Suprapubic skin (tissue), 4 donors: ENCODE measurements at regions not wholly inside any gene's neighbourhood (a gene's known extent, or its start where the extent isn't known, plus 50 kb on each side); places are given as distances from the start of the nearest gene placed in this dataset.
A peak's percentile ranks its signal among the peaks of the same experiment; 100 is the strongest.

ENCODE experiments used
- DNase-seq, 2 donors: peaks; one replicate each; pipeline ENCODE4 v3.0.0-alpha.2; 2019; ENCODE audit warnings: low spot score in 2 of 2
- H3K27ac ChIP-seq: fragments of 200-600 bp; sonication (generic); one replicate; pipeline ENCODE4 v1.5.1; 2019
- H3K27me3 ChIP-seq: fragments of 200-600 bp; sonication (generic); one replicate; pipeline ENCODE4 v1.5.1; 2019
- H3K36me3 ChIP-seq: fragments of 200-600 bp; sonication (generic); one replicate; pipeline ENCODE4 v1.5.1; 2019
- H3K4me1 ChIP-seq: fragments of 200-600 bp; sonication (generic); one replicate; pipeline ENCODE4 v1.5.1; 2019
- H3K4me3 ChIP-seq: fragments of 200-600 bp; sonication (generic); one replicate; pipeline ENCODE4 v1.5.1; 2019; ENCODE audit warnings: mild to moderate bottlenecking
- H3K9me3 ChIP-seq: fragments of 200-600 bp; sonication (generic); one replicate; pipeline ENCODE4 v1.5.1; 2019
- CTCF ChIP-seq, 2 donors: fragments of 200-600 bp in 1 of 2; fragments of 450-650 bp in 1 of 2; sonication (generic) in 1 of 2; IDR thresholded peaks; one replicate each; pipeline ENCODE4 v1.5.1; 2016 to 2019; ENCODE audit warnings: antibody characterized with exemption in 2 of 2, mild to moderate bottlenecking in 1 of 2, moderate library complexity in 1 of 2
- EP300 ChIP-seq: sonication (generic); formaldehyde crosslinking; IDR thresholded peaks from one replicate; pipeline ENCODE4 v1.6.1; 2017; ENCODE audit warnings: antibody characterized with exemption
- POLR2A ChIP-seq, 2 donors: fragments of 450-650 bp; IDR thresholded peaks; one replicate each; pipeline ENCODE4 v1.6.1; 2017; ENCODE audit warnings: antibody characterized with exemption in 2 of 2, mild to moderate bottlenecking in 2 of 2, moderate library complexity in 2 of 2
- POLR2AphosphoS5 ChIP-seq, 3 donors: sonication (generic); formaldehyde crosslinking; IDR thresholded peaks; one replicate each; pipeline ENCODE4 v1.6.1; 2017; ENCODE audit warnings: antibody characterized with exemption in 3 of 3
- WGBS: methylation state at CpG from one replicate; pipeline ENCODE4 v1.1.5; 2018; 5-methylcytosine and 5-hydroxymethylcytosine counted together

GRCh38 chr3:27535809-27536392, 51.7 kb upstream of the SLC4A7 start:
- TF ChIP-seq POLR2A (IDR thresholded peaks at IDR 0.05) (no peak), EP300 (no peak), CTCF (IDR thresholded peaks at IDR 0.05) (no peak), POLR2AphosphoS5 (IDR thresholded peaks at IDR 0.05) (no peak)
- H3K4me1 ChIP-seq: peaks cover 30% of the 10 kb centered on the region
- no peak overlapping the region for H3K4me3 ChIP-seq
- H3K27ac ChIP-seq: peak overlapping the region; percentile 53
- no peaks in the 10 kb centered on the region for H3K36me3 ChIP-seq
- DNase-seq: no peak
- H3K27me3 ChIP-seq: no peaks in the 10 kb centered on the region
- WGBS: 83% methylated on average over 2 of the region's 2 CpGs
- no peaks in the 10 kb centered on the region for H3K9me3 ChIP-seq

- Histone ChIP-seq H3K4me1 (peaks cover 30% of the 10 kb centered on the region), H3K4me3 (no peak overlapping the region), H3K9me3 (no peaks in the 10 kb centered on the region), H3K27ac (peak overlapping the region; percentile 79), H3K36me3 (no peaks in the 10 kb centered on the region), H3K27me3 (no peaks in the 10 kb centered on the region)
- peak in 1 of 2 donors; percentile 80 for DNase-seq
- WGBS: 30% methylated on average over 10 of the region's 10 CpGs
- no peak for TF ChIP-seq POLR2A (IDR thresholded peaks at IDR 0.05)
- peak; percentile 26 to 44 for TF ChIP-seq CTCF (IDR thresholded peaks at IDR 0.05)
- no peak for TF ChIP-seq POLR2AphosphoS5 (IDR thresholded peaks at IDR 0.05)
Measured at GRCh38 chr3:27533718-27534573, 49.8 kb upstream of the SLC4A7 start.
